ENCODE measurements at regions not wholly inside any gene's neighbourhood (a gene's known extent, or its start where the extent isn't known, plus 50 kb on each side); places are given as distances from the start of the nearest gene placed in this dataset.

- no peak for TF ChIP-seq CTCF (conservative IDR thresholded peaks at IDR 0.05; ENCODE audit: low read depth, low read length)
- TF ChIP-seq EZH2 (IDR thresholded peaks at IDR 0.05; ENCODE audit: low read length, unreplicated experiment): no peak
These were observed 103.4 kb downstream of the HLX start for GRCh38 chr1:220982686-220983085.

Measured in PC-3 (cell line).